Spleen (tissue), 11 donors: ENCODE measurements at regions not wholly inside any gene's neighbourhood (a gene's known extent, or its start where the extent isn't known, plus 50 kb on each side); places are given as distances from the start of the nearest gene placed in this dataset.

Source experiments
- DNase-seq: peaks from one replicate; pipeline ENCODE4 v3.0.0-alpha.2; 2020
- H3K27ac ChIP-seq, 8 donors: fragments of 200-600 bp; sonication (generic) in 7 of 8; 1 replicate in 4 of 8; 2 replicates in 4 of 8; pipeline versions ENCODE4 v1.5.0 to v1.8.0; 2016 to 2021; ENCODE audit warnings: inconsistent platforms in 4 of 8, mild to moderate bottlenecking in 4 of 8, moderate library complexity in 1 of 8
- H3K27me3 ChIP-seq, 7 donors: fragments of 200-600 bp; sonication (generic) in 6 of 7; replicated peaks in 1 of 7; 1 replicate in 4 of 7; 2 replicates in 3 of 7; pipeline versions ENCODE4 v1.5.0 to v1.8.0; 2016 to 2021; ENCODE audit warnings: inconsistent platforms in 3 of 7, mild to moderate bottlenecking in 1 of 7
- H3K36me3 ChIP-seq, 6 donors: fragments of 200-600 bp; sonication (generic) in 5 of 6; 1 replicate in 4 of 6; 2 replicates in 2 of 6; pipeline versions ENCODE4 v1.5.0 to v1.8.0; 2016 to 2021; ENCODE audit warnings: inconsistent platforms in 2 of 6
- H3K4me1 ChIP-seq, 6 donors: fragments of 200-600 bp; sonication (generic) in 5 of 6; 1 replicate in 3 of 6; 2 replicates in 3 of 6; pipeline versions ENCODE4 v1.5.0 to v1.8.0; 2016 to 2021; ENCODE audit warnings: inconsistent platforms in 3 of 6
- H3K4me3 ChIP-seq, 8 donors: fragments of 200-600 bp; sonication (generic) in 7 of 8; 1 replicate in 4 of 8; 2 replicates in 4 of 8; pipeline versions ENCODE4 v1.5.0 to v1.8.0; 2016 to 2021; ENCODE audit warnings: inconsistent platforms in 4 of 8, mild to moderate bottlenecking in 4 of 8, moderate library complexity in 2 of 8
- H3K9me3 ChIP-seq, 8 donors: fragments of 200-600 bp; sonication (generic) in 7 of 8; 1 replicate in 4 of 8; 2 replicates in 4 of 8; pipeline versions ENCODE4 v1.5.0 to v1.8.0; 2016 to 2021; ENCODE audit warnings: inconsistent platforms in 4 of 8
- CTCF ChIP-seq, 11 experiments: fragments of 200-600 bp in 7 of 11; fragments of 450-650 bp in 4 of 11; sonication (generic) in 4 of 11; IDR thresholded peaks in 8 of 11; conservative IDR thresholded peaks in 3 of 11; 1 replicate in 7 of 11; 2 replicates in 4 of 11; pipeline versions ENCODE4 v1.4.0 to v1.8.0; 2016 to 2021; ENCODE audit warnings: antibody characterized with exemption in 11 of 11, inconsistent platforms in 4 of 11, mild to moderate bottlenecking in 1 of 11
- POLR2A ChIP-seq, 3 donors: fragments of 450-650 bp; IDR thresholded peaks; one replicate each; pipeline ENCODE4 v1.5.1; 2017; ENCODE audit warnings: antibody characterized with exemption in 3 of 3, mild to moderate bottlenecking in 1 of 3
- POLR2AphosphoS5 ChIP-seq, 3 donors: sonication (generic); formaldehyde crosslinking; IDR thresholded peaks; one replicate each; pipeline ENCODE4 v1.5.1; 2017; ENCODE audit warnings: antibody characterized with exemption in 3 of 3
- WGBS, 5 donors: extraction: QIAGEN DNeasy Blood & Tissue Kit in 3 of 5; methylation state at CpG; one replicate each; pipeline versions ENCODE4 v1.1.5 to v1.1.7; 2013 to 2018; 5-methylcytosine and 5-hydroxymethylcytosine counted together
- intact Hi-C: fragments of 100-400 bp; cut with DNase I; formaldehyde crosslinking; loops from one replicate; pipeline ENCODE4 v1.15.0; 2023; ENCODE audit warnings: low total_unique reads
- donor health status: healthy with polysubstance abuse.
- donor health status: DM: no; HTN: no; CAD: no; lungs with moderate emphysema.
- donor health status: DM: no; HTN: no; CAD: no.
- donor health status: Bipolar disorder and iron deficiency.
- donor health status: healthy.
- donor health status: DM: no; HTN: no; CAD: no.
- donor health status: DM: yes; HTN: yes; CAD: no.

- Histone ChIP-seq H3K9me3 (no peaks in the 10 kb centered on the region), H3K4me1 (no peaks in the 10 kb centered on the region), H3K4me3 (no peak overlapping the region), H3K36me3 (no peaks in the 10 kb centered on the region), H3K27ac (no peak overlapping the region), H3K27me3 (no peaks in the 10 kb centered on the region)
- TF ChIP-seq POLR2AphosphoS5 (IDR thresholded peaks at IDR 0.05) (no peak), CTCF (IDR thresholded peaks at IDR 0.05 in 8 of 11, conservative IDR thresholded peaks at IDR 0.05 in 3 of 11) (no peak), POLR2A (IDR thresholded peaks at IDR 0.05) (no peak)
- no peak for DNase-seq
- intact Hi-C loops, result no loop called here
- WGBS, 5 donors, result 60 to 83% (median 74%) methylated on average over 3 of the region's 3 CpGs
These were observed 465.2 kb downstream of the KCTD12 start for GRCh38 chr13:76421011-76421410.

- TF ChIP-seq POLR2AphosphoS5 (IDR thresholded peaks at IDR 0.05), result no peak
- no peak for TF ChIP-seq POLR2A (IDR thresholded peaks at IDR 0.05)
- no peak for TF ChIP-seq CTCF (IDR thresholded peaks at IDR 0.05 in 8 of 11, conservative IDR thresholded peaks at IDR 0.05 in 3 of 11)
- 42 to 74% (median 58%) methylated on average over 2 of the region's 2 CpGs for WGBS, 5 donors
- no peak for DNase-seq
- no peaks in the 10 kb centered on the region for H3K36me3 ChIP-seq
- no peak overlapping the region for H3K27ac ChIP-seq
- H3K27me3 ChIP-seq, result no peaks in the 10 kb centered on the region
- intact Hi-C loops, result no loop called here
- H3K4me1 ChIP-seq, result no peaks in the 10 kb centered on the region
- H3K9me3 ChIP-seq, result no peaks in the 10 kb centered on the region
- no peak overlapping the region for H3K4me3 ChIP-seq
These were observed 467.8 kb downstream of the KCTD12 start for GRCh38 chr13:76418404-76418803.

- intact Hi-C loops, result no loop called here
- TF ChIP-seq POLR2A (IDR thresholded peaks at IDR 0.05), result no peak
- no peak for TF ChIP-seq POLR2AphosphoS5 (IDR thresholded peaks at IDR 0.05)
- TF ChIP-seq CTCF (IDR thresholded peaks at IDR 0.05 in 8 of 11, conservative IDR thresholded peaks at IDR 0.05 in 3 of 11), result no peak
- H3K9me3 ChIP-seq, result no peaks in the 10 kb centered on the region
- H3K36me3 ChIP-seq, result no peaks in the 10 kb centered on the region
- no peak for DNase-seq
- 66 to 88% (median 67%) methylated on average over 2 of the region's 2 CpGs for WGBS, 5 donors
- H3K4me3 ChIP-seq, result no peak overlapping the region
- H3K4me1 ChIP-seq, result no peaks in the 10 kb centered on the region
- H3K27ac ChIP-seq, result no peak overlapping the region
- no peaks in the 10 kb centered on the region for H3K27me3 ChIP-seq
These were observed 471.9 kb downstream of the KCTD12 start for GRCh38 chr13:76414320-76414719.

- intact Hi-C loops, result no loop called here
- no peak overlapping the region for H3K4me3 ChIP-seq
- no peaks in the 10 kb centered on the region for H3K27me3 ChIP-seq
- no peaks in the 10 kb centered on the region for H3K36me3 ChIP-seq
- TF ChIP-seq CTCF (IDR thresholded peaks at IDR 0.05 in 8 of 11, conservative IDR thresholded peaks at IDR 0.05 in 3 of 11), result no peak
- no peak for TF ChIP-seq POLR2AphosphoS5 (IDR thresholded peaks at IDR 0.05)
- no peak for TF ChIP-seq POLR2A (IDR thresholded peaks at IDR 0.05)
- H3K9me3 ChIP-seq, result no peaks in the 10 kb centered on the region
- H3K27ac ChIP-seq, result no peak overlapping the region
- DNase-seq, result no peak
- H3K4me1 ChIP-seq, result no peaks in the 10 kb centered on the region
These were observed 480.0 kb downstream of the KCTD12 start for GRCh38 chr13:76406243-76406642.
